ENCODE measurements at regions not wholly inside any gene's neighbourhood (a gene's known extent, or its start where the extent isn't known, plus 50 kb on each side); places are given as distances from the start of the nearest gene placed in this dataset.

DNA sequence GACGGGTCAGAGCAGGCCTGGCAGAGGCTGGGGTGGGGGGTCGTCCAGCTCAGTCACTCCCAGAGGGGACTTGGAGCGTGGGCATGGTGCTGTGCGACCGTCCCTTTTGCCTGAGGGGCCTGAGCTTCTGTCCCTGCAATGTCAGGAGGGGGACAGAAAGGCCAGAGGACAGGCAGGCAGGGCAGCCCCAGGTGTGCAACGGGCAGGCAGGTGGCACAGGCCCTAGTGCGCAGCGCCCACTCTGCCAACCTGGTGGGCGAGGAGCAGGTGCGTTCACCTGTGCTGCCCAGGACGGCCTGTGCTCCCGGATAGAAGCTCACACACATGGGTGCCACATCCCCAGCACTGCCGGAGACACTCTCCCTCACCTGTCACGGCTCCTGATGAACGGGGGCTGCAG, 78.7 kb upstream of the SLCO4A1 start:
- ChIA-PET RAD21 (ENCODE audit: unreplicated experiment) (no interaction called here), SMC1A (ENCODE audit: uncharacterized antibody, unreplicated experiment) (no interaction called here), POLR2A (no interaction called here), CTCF (no interaction called here)
- Histone ChIP-seq H3K9ac (ENCODE audit: control insufficient read depth, insufficient read depth, low read length) (no peak overlapping the region), H3K4me1 (ENCODE audit: control insufficient read depth, insufficient read depth, low read length) (no peaks in the 10 kb centered on the region), H3K36me3 (ENCODE audit: control insufficient read depth in 2 of 2, insufficient read depth in 2 of 2, low read length in 1 of 2) (no peaks in the 10 kb centered on the region), H3K4me3 (no peak overlapping the region), H3K27ac (ENCODE audit: control insufficient read depth, insufficient read depth) (no peak overlapping the region), H4K20me1 (ENCODE audit: control insufficient read depth, insufficient read depth) (no peaks in the 10 kb centered on the region), H2AFZ (ENCODE audit: control insufficient read depth, low read depth, low read length) (no peak overlapping the region), H3K79me2 (ENCODE audit: control insufficient read depth, insufficient read depth, low read length) (no peaks in the 10 kb centered on the region), H3K9me3 (replicated peaks; ENCODE audit: control insufficient read depth, insufficient read depth, low read length) (no peaks in the 10 kb centered on the region), H3K4me2 (ENCODE audit: control insufficient read depth, insufficient read depth) (no peak overlapping the region), H3K27me3 (replicated peaks in 1 of 2; ENCODE audit: control insufficient read depth in 2 of 2, insufficient read depth in 2 of 2, low read length in 1 of 2) (peaks cover 3 to 7% of the 10 kb centered on the region in 2 experiments; a peak in 3 of 4 replicates)
- 38% methylated on average over 15 of the region's 15 CpGs for WGBS (ENCODE audit: insufficient coverage, insufficient replicate concordance, low lambda C conversion rate, missing lambda C conversion rate)
- in situ Hi-C loops (cut with MboI) (no loop called here), intact Hi-C loops (cut with micrococcal nuclease; ENCODE audit: unreplicated experiment) (no loop called here)
- TF ChIP-seq SRF (IDR thresholded peaks at IDR 0.05; ENCODE audit: low read depth in 2 of 2, low read length in 2 of 2) (no peak), POLR2A (IDR thresholded peaks at IDR 0.05; ENCODE audit: low read depth, low read length) (no peak), HDGF (IDR thresholded peaks at IDR 0.05) (no peak), KLF5 (IDR thresholded peaks at IDR 0.05; ENCODE audit: partially characterized antibody) (no peak), ZNF207 (IDR thresholded peaks at IDR 0.05; ENCODE audit: borderline replicate concordance) (no peak), RAD51 (IDR thresholded peaks at IDR 0.05) (no peak), ZNF622 (IDR thresholded peaks at IDR 0.05) (no peak), POLR2AphosphoS2 (IDR thresholded peaks at IDR 0.05; ENCODE audit: low read depth, low read length) (no peak), ATF7 (IDR thresholded peaks at IDR 0.05; ENCODE audit: low read depth) (no peak), YBX1 (IDR thresholded peaks at IDR 0.05) (no peak), PML (IDR thresholded peaks at IDR 0.05; ENCODE audit: low read length) (no peak), NFXL1 (IDR thresholded peaks at IDR 0.05; ENCODE audit: borderline replicate concordance) (no peak), RCOR1 (conservative IDR thresholded peaks at IDR 0.05; ENCODE audit: low read depth, low read length) (no peak), BMI1 (IDR thresholded peaks at IDR 0.05; ENCODE audit: borderline replicate concordance) (no peak), KAT2A (conservative IDR thresholded peaks at IDR 0.05; ENCODE audit: control insufficient read depth, low read depth, low read length) (no peak), FOXM1 (IDR thresholded peaks at IDR 0.05; ENCODE audit: low read depth, low read length) (no peak), JUNB (IDR thresholded peaks at IDR 0.05) (no peak)
- TF ChIP-seq, protein P1, sequence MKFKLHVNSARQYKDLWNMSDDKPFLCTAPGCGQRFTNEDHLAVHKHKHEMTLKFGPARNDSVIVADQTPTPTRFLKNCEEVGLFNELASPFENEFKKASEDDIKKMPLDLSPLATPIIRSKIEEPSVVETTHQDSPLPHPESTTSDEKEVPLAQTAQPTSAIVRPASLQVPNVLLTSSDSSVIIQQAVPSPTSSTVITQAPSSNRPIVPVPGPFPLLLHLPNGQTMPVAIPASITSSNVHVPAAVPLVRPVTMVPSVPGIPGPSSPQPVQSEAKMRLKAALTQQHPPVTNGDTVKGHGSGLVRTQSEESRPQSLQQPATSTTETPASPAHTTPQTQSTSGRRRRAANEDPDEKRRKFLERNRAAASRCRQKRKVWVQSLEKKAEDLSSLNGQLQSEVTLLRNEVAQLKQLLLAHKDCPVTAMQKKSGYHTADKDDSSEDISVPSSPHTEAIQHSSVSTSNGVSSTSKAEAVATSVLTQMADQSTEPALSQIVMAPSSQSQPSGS (IDR thresholded peaks at IDR 0.05; ENCODE audit: low read length): no peak
- TF ChIP-seq, protein P2, sequence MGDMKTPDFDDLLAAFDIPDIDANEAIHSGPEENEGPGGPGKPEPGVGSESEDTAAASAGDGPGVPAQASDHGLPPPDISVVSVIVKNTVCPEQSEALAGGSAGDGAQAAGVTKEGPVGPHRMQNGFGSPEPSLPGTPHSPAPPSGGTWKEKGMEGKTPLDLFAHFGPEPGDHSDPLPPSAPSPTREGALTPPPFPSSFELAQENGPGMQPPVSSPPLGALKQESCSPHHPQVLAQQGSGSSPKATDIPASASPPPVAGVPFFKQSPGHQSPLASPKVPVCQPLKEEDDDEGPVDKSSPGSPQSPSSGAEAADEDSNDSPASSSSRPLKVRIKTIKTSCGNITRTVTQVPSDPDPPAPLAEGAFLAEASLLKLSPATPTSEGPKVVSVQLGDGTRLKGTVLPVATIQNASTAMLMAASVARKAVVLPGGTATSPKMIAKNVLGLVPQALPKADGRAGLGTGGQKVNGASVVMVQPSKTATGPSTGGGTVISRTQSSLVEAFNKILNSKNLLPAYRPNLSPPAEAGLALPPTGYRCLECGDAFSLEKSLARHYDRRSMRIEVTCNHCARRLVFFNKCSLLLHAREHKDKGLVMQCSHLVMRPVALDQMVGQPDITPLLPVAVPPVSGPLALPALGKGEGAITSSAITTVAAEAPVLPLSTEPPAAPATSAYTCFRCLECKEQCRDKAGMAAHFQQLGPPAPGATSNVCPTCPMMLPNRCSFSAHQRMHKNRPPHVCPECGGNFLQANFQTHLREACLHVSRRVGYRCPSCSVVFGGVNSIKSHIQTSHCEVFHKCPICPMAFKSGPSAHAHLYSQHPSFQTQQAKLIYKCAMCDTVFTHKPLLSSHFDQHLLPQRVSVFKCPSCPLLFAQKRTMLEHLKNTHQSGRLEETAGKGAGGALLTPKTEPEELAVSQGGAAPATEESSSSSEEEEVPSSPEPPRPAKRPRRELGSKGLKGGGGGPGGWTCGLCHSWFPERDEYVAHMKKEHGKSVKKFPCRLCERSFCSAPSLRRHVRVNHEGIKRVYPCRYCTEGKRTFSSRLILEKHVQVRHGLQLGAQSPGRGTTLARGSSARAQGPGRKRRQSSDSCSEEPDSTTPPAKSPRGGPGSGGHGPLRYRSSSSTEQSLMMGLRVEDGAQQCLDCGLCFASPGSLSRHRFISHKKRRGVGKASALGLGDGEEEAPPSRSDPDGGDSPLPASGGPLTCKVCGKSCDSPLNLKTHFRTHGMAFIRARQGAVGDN (IDR thresholded peaks at IDR 0.05): no peak
- no peak for FAIRE-seq
- DNase-seq (ENCODE audit: low read depth, low spot score): no peak
- no peak for ATAC-seq
- no TSS peak for BruUV-seq (replicated peaks)

All from GM12878 (cell line).